Sigmoid colon (tissue), 6 donors: ENCODE measurements at regions not wholly inside any gene's neighbourhood (a gene's known extent, or its start where the extent isn't known, plus 50 kb on each side); places are given as distances from the start of the nearest gene placed in this dataset.

Experiments
- DNase-seq: peaks from one replicate; pipeline ENCODE4 v3.0.0-alpha.2; 2019
- H3K27ac ChIP-seq, 4 donors: fragments of 200-600 bp; sonication (generic); one replicate each; pipeline ENCODE4 v1.5.1; 2016 to 2019; ENCODE audit warnings: mild to moderate bottlenecking in 1 of 4
- H3K27me3 ChIP-seq, 3 donors: fragments of 200-600 bp; sonication (generic); one replicate each; pipeline ENCODE4 v1.5.1; 2019; ENCODE audit warnings: mild to moderate bottlenecking in 1 of 3
- H3K36me3 ChIP-seq, 4 donors: fragments of 200-600 bp; sonication (generic); one replicate each; pipeline ENCODE4 v1.5.1; 2016 to 2019
- H3K4me1 ChIP-seq, 4 donors: fragments of 200-600 bp; sonication (generic); one replicate each; pipeline ENCODE4 v1.5.1; 2017 to 2019
- H3K4me3 ChIP-seq, 4 donors: fragments of 200-600 bp; sonication (generic); one replicate each; pipeline ENCODE4 v1.5.1; 2017 to 2019; ENCODE audit warnings: mild to moderate bottlenecking in 2 of 4, moderate library complexity in 1 of 4
- H3K9me3 ChIP-seq, 4 donors: fragments of 200-600 bp in 3 of 4; sonication (generic) in 3 of 4; one replicate each; pipeline versions ENCODE4 v1.5.1 to v1.6.1; 2013 to 2019
- CTCF ChIP-seq, 4 experiments: fragments of 450-650 bp in 3 of 4; fragments of 200-600 bp in 1 of 4; IDR thresholded peaks; one replicate each; pipeline ENCODE4 v1.5.1; 2016 to 2019; ENCODE audit warnings: antibody characterized with exemption in 4 of 4, mild to moderate bottlenecking in 3 of 4, moderate library complexity in 2 of 4
- EP300 ChIP-seq, 4 donors: sonication (generic); formaldehyde crosslinking; IDR thresholded peaks; one replicate each; pipeline ENCODE4 v1.6.1; 2017; ENCODE audit warnings: antibody characterized with exemption in 4 of 4
- POLR2A ChIP-seq, 2 donors: fragments of 450-650 bp; IDR thresholded peaks; one replicate each; pipeline ENCODE4 v1.6.1; 2016; ENCODE audit warnings: antibody characterized with exemption in 2 of 2, mild to moderate bottlenecking in 2 of 2, moderate library complexity in 2 of 2
- POLR2AphosphoS5 ChIP-seq, 4 donors: sonication (generic); formaldehyde crosslinking; IDR thresholded peaks; one replicate each; pipeline ENCODE4 v1.6.1; 2017; ENCODE audit warnings: antibody characterized with exemption in 4 of 4
- WGBS, 2 donors: extraction: QIAGEN DNeasy Blood & Tissue Kit; methylation state at CpG; one replicate each; pipeline ENCODE4 v1.1.7; 2013; 5-methylcytosine and 5-hydroxymethylcytosine counted together
- intact Hi-C: fragments of 100-400 bp; cut with DNase I; formaldehyde crosslinking; loops from one replicate; pipeline ENCODE4 v1.15.1; 2023
- donor health status: healthy with polysubstance abuse.
- donor health status: healthy.

DNA sequence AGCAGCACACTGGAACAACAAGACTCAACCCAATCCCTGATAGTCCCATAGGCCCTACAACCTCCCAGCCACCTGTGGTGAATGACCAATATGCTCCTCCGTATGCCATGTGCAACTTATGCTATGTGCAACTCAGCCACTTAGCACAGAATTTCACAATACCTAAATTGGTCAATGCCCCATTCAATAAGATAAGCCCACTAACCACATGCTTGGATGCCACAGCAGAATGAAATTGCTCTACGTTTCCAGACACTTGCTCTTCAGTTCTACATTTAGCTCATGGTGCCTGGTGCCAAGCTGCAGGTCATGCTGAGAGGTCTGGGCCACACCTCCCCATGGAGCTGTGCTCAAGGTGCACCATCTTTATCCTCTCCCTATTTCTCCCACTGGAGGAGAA is 159.8 kb downstream of the EN1 start:
- WGBS, 2 donors = 79 to 83% methylated on average over 2 of the region's 2 CpGs
- DNase-seq = no peak

DNA sequence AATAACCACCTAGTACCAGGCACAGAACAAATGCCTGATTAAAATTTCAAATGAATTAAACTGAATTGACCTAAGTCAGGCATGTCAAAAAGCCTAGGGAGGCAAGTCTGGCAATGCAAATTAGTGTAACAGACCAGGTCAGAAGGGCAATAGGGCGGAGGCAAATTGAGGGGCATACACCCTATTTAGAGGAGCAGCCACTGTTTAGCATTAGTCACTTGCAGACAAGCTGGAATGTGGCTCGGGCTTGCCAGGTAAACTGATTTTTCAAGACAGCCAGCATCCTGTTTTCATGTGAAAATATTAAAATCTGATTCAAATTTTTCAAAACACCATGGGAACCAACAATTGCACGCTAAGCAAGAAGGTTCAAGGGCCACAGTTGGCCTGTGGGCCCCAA is 160.3 kb downstream of the EN1 start:
- H3K36me3 ChIP-seq = no peaks in the 10 kb centered on the region
- H3K4me3 ChIP-seq = no peak overlapping the region
- DNase-seq = no peak
- no peaks in the 10 kb centered on the region for H3K4me1 ChIP-seq
- no peak overlapping the region for H3K27ac ChIP-seq
- TF ChIP-seq POLR2AphosphoS5 (IDR thresholded peaks at IDR 0.05) (no peak), CTCF (IDR thresholded peaks at IDR 0.05) (no peak)
- H3K27me3 ChIP-seq = no peaks in the 10 kb centered on the region
- intact Hi-C loops = no loop called here
- WGBS, 2 donors = 70 to 74% methylated on average over 3 of the region's 3 CpGs
- H3K9me3 ChIP-seq = peaks cover 0 to 3% (median 0%) of the 10 kb centered on the region in 4 donors

More for the DNA sequence above, 159.8 kb downstream of the EN1 start:
- intact Hi-C loops = no loop called here
- Histone ChIP-seq H3K4me1 (no peaks in the 10 kb centered on the region), H3K36me3 (no peaks in the 10 kb centered on the region), H3K27ac (no peak overlapping the region), H3K9me3 (peaks cover 0 to 3% (median 0%) of the 10 kb centered on the region in 4 donors), H3K27me3 (no peaks in the 10 kb centered on the region), H3K4me3 (no peak overlapping the region)
- TF ChIP-seq CTCF (IDR thresholded peaks at IDR 0.05) = no peak
- TF ChIP-seq POLR2AphosphoS5 (IDR thresholded peaks at IDR 0.05) = no peak
- TF ChIP-seq POLR2A (IDR thresholded peaks at IDR 0.05) = no peak

- Histone ChIP-seq H3K27me3 (no peaks in the 10 kb centered on the region), H3K27ac (no peak overlapping the region), H3K36me3 (no peaks in the 10 kb centered on the region), H3K4me3 (no peak overlapping the region), H3K4me1 (no peaks in the 10 kb centered on the region), H3K9me3 (peaks cover 0 to 3% (median 0%) of the 10 kb centered on the region in 4 donors)
- TF ChIP-seq POLR2AphosphoS5 (IDR thresholded peaks at IDR 0.05) = no peak
- no peak for TF ChIP-seq POLR2A (IDR thresholded peaks at IDR 0.05)
- TF ChIP-seq EP300 (IDR thresholded peaks at IDR 0.05) = no peak
- TF ChIP-seq CTCF (IDR thresholded peaks at IDR 0.05) = no peak
- intact Hi-C loops = no loop called here
- no peak for DNase-seq
- WGBS, 2 donors = 81 to 90% methylated on average over 1 of the region's 1 CpG
Measured at GRCh38 chr2:118686346-118686745, 161.1 kb downstream of the EN1 start.

DNA sequence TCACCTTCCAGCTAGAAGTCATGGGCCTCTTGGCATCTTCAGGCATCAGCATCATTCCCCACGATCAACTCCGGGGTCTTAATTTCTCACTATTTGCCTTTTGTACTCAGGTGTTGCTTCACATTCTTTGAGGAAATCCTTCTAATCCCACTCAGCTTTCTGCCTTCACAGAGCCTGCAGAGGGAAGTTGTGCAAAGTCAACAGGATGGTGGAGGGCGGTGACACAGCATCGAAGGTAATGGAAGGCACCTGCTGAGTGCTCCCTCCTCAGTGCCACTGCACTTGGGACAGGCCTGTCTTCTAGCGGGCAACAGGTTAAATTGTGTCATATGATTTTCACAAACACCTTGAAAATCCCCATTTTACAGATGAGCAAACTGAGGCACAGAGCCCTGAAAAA is 164.0 kb downstream of the EN1 start:
- 89 to 95% methylated on average over 5 of the region's 5 CpGs for WGBS, 2 donors
- Histone ChIP-seq H3K27me3 (no peaks in the 10 kb centered on the region), H3K4me3 (no peak overlapping the region), H3K9me3 (no peaks in the 10 kb centered on the region), H3K36me3 (no peaks in the 10 kb centered on the region), H3K4me1 (no peaks in the 10 kb centered on the region), H3K27ac (no peak overlapping the region)
- TF ChIP-seq POLR2A (IDR thresholded peaks at IDR 0.05) (no peak), POLR2AphosphoS5 (IDR thresholded peaks at IDR 0.05) (no peak), EP300 (IDR thresholded peaks at IDR 0.05) (no peak), CTCF (IDR thresholded peaks at IDR 0.05) (no peak)
- no peak for DNase-seq
- intact Hi-C loops = no loop called here

- no peak overlapping the region for H3K27ac ChIP-seq
- H3K4me1 ChIP-seq = no peaks in the 10 kb centered on the region
- intact Hi-C loops = no loop called here
- TF ChIP-seq CTCF (IDR thresholded peaks at IDR 0.05) (no peak), POLR2A (IDR thresholded peaks at IDR 0.05) (no peak), POLR2AphosphoS5 (IDR thresholded peaks at IDR 0.05) (no peak), EP300 (IDR thresholded peaks at IDR 0.05) (no peak)
- WGBS, 2 donors = 29 to 47% methylated on average over 2 of the region's 2 CpGs
- H3K27me3 ChIP-seq = no peaks in the 10 kb centered on the region
- DNase-seq = no peak
- H3K4me3 ChIP-seq = no peak overlapping the region
- no peaks in the 10 kb centered on the region for H3K9me3 ChIP-seq
- no peaks in the 10 kb centered on the region for H3K36me3 ChIP-seq
Measured at GRCh38 chr2:118678985-118679384, 168.5 kb downstream of the EN1 start.
